Superior temporal gyrus (tissue), 1 donor: ENCODE measurements at regions not wholly inside any gene's neighbourhood (a gene's known extent, or its start where the extent isn't known, plus 50 kb on each side); places are given as distances from the start of the nearest gene placed in this dataset.
A peak's percentile ranks its signal among the peaks of the same experiment; 100 is the strongest.

Experiments
- DNase-seq: peaks from one replicate; pipeline ENCODE4 v3.0.0-alpha.2; 2016; ENCODE audit errors: extremely low spot score

DNA sequence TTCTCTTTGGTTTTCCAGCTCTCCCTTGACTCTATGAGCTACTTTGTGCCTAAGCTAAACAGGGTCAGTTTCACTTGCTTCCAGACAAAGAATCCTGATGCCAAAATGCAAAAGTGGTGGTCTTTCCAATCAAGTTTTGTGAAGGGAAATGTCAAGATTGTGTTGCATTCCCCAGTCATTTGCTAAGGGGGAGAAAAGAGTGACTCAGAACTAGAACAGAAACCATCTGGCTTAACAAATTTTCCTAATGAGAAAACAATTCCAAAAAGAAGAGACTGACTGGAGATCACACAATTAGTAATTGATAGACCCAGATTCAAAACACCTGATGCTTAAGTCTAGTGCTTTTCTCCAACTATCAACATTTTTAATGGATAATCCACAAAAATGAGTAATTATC, 235.1 kb upstream of the DIO2 start:
- DNase-seq = no peak

DNA sequence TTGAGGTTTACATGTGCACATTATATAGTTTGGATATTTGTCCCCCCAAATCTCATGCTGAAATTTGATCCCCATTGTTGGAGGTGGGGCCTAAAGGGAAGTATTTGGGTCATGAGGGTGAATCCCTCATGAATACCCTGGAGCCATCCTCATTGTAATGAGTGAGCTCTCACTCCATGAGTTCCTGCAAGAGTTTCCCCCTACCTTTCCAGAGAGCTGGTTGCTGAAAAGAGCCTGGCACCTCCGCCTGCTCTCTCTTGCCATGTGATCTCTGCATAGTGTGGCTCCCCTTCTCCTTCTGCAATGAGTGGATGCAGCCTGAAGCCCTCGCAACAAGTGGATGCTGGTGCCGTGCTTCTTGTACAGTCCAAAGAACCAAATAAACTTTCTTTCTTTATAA, 234.3 kb upstream of the DIO2 start:
- DNase-seq = no peak

DNA sequence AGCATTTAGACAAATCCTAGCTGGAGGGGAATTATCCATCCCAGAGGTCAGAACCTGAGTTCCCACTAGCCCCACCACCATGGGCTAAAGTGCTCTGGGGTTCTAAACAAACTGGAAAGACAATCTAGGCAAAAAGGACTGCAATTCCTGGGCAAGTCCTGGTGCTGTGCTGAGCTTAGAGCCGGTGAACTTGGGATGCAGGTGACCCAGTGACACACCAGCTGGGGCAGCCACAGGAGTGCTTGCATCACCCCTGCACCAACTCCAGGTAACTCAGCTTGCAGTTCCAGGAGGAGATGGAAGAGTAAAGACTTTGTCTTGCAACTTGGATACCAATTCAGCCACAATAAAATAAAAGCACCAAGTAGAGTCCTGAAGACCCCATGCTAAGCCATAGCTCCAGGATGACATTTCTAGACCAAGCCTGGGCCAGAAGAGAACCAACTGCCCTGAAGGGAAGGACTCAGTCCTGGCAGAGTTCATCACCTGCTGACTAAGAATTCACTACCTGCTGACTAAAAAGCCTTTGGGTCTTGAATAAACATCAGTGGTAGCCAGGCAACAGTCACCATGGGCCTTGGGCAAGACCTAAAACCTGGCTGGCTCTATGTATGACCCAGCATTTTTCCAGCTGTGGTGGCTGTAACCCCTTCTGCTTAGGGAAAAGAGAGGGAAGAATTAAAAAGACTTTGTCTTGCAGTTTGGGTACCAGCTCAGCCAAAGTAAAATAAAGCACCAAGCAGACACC, 223.4 kb upstream of the DIO2 start:
- no peak for DNase-seq

DNA sequence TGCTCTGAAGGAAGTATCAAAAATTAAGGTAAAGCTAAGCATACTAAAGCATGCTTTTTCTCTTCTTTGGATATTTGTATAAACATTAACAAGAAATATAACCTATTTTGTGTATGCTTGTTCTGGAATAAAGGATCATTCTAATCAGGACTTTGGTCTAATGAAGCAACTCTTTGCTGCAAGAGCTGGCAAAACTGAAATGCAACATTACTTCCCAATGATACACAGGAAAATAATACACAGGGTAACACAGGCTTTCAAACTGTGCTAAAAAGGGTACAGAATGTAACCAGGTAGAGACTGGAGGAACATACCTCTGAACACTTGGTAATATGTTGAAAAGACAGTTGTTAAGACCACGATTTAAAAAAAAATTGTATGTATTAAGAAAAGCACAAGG, 222.5 kb upstream of the DIO2 start:
- DNase-seq = no peak

DNA sequence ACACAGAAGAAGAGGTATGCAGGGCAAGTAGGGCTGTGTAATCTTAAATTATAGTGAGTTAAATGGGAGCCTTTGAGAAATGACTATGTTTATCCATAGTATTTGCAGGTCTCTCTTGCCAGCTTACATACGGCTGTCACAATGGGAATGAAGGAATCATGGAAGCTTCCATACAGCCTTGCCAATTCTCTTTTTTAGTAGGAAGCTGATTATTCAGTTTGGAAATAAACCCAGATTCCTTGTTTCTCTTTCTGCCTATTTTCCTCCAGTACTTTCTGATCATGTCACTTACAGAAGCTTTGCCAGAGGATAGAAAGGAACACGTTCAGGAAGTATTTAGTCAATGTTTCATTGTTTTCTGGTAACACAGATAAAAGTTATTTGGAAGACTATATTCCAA, 217.4 kb upstream of the DIO2 start:
- DNase-seq = no peak

DNA sequence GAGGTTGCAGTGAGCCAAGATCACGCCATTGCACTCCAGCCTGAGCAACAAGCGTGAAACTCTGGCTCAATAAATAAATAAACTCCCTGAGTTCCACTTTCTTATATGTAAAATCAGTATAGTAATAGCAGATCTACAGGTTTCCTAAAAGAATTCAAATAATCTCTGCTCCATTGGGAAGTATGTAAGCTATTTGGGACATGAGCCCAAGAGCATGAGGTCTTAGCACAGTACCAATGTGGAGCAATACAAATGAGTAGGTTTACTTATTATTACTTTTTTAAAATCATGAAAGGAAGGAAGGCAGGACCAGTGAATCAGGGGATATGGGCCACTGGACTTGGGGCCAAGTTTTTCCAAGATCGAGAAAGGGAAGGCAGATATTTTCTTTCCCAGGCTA, 216.9 kb upstream of the DIO2 start:
- DNase-seq = no peak

DNA sequence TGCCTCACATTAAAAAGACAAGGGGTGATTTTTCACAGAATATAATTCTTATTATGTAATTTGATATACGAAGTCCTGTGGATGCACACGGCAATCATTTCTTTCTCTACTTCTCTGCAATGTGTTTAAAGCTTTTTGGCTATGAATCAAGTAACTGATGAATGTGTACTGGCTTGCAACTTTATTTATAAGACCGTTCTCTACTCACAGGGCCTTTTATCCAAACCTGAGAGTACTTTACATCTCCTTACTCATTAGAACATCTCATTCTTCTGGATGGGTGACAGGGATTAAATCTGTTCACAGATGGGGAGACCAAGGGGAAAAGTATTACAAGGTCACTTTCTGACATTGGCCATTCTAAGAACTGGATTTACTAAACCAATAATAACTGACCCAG, 215.8 kb upstream of the DIO2 start:
- DNase-seq = no peak

DNA sequence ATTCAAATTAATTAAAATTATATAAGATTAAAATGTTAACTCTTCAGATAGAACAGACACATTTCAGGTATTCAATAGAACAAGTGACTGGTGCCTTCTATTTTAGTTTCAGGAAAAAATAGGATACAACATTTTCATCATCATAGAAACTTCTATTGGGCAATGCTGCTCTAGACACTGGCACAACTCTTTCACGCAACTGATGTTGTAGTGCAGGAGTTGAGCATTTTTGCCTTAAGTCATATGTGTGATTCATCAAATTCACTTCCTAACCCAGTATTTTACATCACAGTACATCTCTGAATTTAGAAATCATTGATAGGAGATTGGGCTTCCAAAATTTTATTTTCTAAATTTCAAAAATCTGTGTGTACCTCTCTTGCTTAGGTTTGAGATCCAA, 215.4 kb upstream of the DIO2 start:
- no peak for DNase-seq

DNA sequence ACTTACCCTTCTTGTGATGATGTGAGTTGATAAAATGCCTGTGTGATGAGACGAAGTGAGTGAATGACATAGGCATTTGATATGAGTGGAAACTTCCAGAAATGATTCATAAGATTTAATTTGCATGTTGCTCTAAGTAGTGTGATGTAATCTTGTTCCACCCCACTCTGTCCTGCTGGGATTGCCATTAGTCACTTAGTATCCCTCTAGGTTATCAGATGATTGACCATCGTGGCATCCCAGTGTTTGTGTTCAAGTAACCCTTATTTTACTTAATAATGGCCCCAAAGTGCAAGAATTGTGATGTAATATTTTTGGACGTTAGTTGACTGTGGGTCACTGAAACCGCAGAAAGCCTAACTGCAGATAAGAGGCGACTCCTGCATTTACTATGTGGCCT, 214.4 kb upstream of the DIO2 start:
- DNase-seq = no peak

DNA sequence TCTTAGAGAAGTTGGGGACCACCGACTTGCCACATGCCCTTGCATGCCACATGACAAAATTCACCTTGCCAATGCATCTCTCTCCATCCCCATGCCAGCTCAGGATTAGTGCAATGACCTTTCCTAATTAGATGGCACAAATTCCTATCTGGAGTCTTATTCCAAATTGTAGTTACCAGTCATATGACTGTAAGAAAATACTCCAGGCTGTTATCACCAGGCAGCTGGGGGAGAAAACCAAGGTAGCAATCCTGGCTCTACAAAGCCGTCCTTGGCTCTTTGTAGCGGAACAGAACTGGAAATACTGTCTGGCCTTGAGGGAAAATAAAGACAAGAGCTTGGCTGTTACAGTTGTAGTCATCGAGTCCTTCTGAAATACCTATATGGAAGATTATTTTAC, 208.5 kb upstream of the DIO2 start:
- DNase-seq = no peak

DNA sequence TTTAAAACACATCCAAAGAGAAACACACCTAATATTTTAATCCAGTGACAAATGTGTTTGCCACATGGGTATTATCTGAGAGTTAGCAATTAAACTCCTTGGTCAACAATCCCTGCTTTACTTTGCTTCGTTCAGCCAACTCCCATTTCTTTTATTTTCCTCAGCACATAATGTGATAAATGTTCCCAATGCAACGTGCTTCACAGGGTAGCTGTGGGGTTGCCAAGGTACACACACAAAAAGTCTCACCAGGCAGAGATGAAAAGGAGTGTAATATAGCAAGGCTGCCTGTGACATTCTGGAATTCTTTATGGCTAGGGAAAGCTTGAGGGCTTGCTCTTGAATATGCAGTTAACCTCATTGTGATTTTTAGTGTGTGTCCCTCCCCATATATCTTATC, 208.0 kb upstream of the DIO2 start:
- DNase-seq = no peak

DNA sequence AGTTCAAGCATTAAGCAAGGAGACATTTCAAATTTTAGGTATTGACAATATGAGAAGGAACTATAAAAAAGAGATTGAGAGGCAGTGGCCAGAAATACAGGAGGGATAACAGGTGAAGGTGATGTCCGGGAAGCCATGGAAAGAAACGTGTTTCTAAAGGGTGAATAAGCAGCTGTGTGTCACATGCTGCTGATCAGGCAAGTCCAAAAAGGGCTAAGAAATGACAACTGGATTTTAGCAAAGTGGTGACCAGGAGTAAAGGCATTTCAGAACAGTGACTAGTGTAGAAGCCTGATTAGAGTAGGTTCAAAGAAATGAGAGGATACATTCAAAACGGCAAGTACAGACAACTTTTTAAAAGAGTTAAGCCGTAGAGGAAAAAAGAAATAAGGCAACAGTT, 204.3 kb upstream of the DIO2 start:
- no peak for DNase-seq

DNA sequence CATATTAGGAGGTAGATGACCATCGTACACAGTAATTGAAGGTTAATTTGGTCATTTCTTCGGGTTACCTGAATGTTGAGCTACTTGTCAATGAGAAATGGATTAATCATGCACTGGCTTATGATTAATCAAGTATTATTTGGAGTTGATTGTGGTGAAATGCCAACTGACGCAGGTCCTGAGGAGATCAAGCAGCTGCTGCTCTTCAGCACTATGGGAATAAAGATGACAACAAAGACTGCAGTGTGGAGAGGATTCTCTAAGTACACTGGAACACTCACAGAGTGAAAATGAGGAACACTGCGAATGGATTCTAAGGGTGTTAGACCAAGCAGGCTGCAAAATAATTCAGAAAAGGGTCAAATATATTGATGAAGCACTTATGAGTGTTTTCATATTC, 202.8 kb upstream of the DIO2 start:
- DNase-seq = no peak

DNA sequence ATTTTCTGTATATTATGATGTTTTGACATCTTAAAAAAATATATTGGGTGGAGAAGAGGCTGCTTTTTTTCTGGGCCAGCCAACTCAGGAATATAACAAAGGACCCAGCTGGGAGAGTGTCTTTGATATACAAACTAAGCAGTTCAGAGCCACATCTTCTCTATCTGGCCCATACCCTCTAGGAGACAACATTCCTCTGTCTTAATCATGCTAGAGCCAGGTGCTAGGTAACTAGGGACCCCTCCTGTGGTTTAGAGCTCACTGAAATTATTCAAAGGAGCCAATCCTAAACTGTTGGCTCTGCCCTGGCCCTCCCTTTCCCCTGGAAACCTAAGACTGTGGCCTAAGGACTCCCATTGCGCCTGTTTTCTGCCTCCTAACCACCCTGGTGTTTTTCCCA, 193.1 kb upstream of the DIO2 start:
- no peak for DNase-seq

DNA sequence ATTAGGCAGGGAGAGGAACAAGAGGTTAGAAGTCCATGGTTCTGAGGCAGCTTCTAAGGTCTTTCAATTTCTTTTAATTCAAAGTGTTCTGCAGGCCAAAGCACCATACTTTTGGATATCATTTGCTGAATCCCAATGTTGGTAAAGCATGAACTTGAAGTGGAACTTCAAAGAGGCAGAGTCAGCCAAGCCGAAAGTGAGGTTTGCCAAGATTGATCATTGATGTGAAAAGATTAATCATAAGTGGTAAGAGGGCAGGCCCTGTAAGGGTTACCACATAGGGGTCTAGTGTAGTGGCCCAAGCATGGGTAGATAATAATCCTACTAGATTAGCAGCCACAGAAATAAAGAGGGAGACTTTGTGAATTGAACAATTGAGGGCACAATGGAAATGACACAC, 191.7 kb upstream of the DIO2 start:
- no peak for DNase-seq

DNA sequence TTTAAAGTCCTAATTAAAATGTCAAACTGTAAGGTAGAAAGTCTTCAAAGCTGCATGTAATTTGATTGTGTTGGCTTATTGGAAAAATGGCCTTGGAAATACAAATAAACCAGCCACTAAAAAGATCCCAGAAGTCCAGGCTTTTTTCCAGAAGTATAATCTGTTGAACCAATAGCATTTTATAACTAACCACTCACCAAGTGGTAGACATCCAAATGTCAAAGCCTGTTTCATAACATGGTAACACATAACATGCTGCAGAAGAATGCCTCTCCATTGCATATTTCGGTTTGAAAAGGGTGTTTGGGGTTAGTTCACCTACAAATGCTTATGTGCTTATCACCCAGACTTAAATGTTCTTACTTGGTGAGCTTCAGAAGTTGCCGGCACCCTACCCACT, 183.7 kb upstream of the DIO2 start:
- DNase-seq = no peak

DNA sequence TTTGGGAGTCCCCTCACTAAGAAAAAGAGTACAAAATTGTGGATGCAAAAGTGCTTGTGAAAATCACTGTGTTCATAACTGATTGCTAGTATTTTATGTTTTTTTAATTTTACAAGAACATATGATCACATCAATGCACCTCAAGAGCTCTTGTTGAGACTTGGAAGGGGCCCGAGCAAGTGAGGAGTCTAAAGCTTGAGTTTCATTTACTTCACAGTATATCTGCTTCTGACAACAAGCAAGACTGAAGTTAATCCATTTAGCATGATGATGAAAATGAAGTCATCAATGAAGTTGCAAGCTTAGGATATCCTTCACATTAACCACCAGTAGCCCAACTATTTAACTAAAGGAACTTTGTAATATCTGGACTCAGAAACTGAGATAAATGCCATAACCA, 182.5 kb upstream of the DIO2 start:
- DNase-seq = no peak

DNA sequence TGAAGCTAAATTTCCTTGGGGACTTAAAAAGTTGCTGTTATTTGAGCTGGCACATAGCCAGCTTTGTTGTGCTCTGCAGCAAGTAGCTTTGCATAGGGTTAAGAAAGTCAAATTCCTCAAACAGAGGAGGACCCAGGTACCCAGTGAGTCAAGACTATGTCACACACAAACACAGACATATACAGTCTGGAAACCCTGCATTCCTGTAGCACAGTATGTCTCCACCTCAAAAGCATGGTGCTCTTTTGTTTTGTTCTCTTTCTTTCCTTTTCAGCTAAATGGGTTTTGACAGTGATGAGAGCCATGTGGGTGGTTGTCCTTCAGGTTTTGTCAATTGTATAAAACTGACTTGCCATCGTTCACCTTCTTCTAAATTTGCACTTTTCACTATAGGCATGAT, 179.6 kb upstream of the DIO2 start:
- no peak for DNase-seq

DNA sequence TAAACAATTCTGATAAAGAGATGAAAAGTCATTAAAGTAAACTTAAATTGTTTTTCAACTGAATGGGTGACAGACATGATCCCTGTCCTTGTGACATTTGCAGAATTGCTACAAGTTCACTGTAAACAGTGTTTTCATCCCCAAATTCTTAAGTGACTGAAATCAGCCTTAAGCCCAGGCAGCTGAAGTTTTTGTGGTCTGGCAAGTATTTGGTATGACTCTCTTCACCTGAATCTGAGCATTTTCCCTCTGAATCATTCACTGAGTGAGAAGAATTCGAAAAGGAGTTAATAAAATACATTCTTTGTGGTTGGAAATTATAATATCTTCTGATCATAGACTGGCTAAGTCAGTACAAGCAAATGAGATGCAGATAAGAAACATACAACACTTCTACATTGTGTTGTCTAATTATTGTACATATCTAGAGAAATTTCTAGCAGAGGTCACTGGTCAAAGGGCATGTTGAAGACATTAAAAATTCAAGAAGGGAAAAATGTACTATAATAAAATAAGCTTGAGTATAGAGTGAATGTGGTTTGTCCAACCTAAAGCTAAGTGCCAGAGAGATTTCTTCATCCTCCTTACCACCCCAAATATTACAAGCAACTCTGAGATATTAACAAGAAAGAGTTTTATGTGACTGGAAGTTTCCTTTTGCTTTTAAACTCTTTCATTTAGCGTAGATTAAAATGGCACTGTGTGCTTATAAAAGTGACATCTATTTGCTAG, 177.8 kb upstream of the DIO2 start:
- no peak for DNase-seq

DNA sequence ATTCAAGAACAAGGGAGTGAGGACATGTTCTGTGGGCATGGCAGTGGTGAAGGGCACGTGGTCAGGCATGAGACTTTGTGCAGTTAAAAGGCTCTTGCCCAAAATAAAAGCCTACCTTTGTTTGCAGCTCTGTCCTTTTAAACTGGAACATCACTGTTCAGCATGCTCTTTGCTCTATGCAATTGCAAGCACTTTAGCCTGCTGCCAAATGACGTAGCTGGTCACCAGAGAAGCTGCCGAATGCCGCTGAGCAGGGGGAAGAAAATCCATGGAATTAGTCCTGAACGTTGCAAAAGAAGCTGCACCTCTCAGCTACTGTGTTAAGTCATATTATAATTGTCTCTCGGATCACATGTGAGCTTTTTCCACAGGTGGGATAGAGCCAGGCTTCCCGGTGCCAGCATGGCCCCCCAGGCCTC, 176.3 kb upstream of the DIO2 start:
- peak; percentile 48 for DNase-seq

DNA sequence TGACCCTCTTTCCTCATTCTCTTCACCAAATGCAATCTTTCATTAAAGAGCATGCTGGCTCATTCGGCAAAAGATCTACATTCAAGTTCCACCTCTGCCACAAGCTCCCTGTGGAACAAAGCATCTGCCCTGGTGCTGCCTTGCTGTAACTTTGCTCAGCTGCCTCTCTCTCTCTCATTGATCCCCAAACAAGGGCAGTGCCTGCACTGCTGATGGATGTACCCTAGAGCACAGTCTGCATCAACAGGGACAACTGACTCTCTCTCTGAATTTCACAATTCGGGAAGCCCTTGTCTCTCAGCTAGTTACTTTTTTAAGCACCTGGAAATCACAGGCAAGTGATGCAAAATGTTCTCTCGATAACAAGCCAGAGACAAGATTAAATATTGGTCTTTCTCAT, 174.0 kb upstream of the DIO2 start:
- no peak for DNase-seq

DNA sequence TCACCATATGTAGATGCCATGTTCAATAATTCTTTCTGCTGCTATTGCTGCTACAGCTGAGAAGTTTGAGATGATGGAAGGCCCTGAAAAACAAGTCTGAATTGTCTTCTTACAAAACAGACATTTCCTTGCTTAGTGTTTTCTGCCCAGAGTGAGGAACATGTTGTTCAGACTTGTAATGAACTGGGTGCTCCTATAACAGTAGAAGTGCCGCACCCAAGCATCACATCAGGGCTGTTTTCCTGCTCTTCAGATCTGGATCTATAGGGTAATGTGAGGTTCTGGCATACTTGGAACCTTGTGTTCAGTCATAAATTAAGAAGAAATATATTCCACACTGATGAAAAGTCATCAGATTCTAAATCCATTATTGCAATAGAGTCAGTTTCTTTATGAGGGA, 171.9 kb upstream of the DIO2 start:
- no peak for DNase-seq

DNA sequence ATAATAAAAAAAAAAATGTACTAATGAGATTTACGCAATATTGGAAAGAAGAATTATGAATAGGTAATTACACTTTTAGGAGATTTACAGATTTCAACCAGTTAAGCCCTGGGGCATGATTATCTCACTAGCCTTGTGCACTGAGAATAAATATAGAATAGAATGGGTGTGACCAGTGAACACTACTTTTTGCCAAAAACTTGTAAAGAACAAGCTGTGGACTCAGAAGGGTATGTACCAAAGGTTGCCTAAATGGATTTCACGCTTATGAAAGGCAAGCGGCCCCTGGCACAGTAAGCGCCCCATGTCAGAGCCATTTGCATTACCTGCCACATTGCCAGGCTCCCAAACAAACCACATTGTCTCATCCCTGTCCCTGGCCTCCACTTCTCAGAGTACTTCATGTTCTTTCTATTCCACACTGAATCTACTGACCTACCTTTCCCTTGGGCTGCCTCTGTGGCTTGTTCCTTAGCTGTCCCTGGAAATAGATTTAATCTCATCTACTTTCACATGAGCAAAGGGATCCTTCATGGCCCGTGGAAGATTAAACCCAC, 170.6 kb upstream of the DIO2 start:
- no peak for DNase-seq
